Fibroblast of lung (primary cell): ENCODE measurements at regions not wholly inside any gene's neighbourhood (a gene's known extent, or its start where the extent isn't known, plus 50 kb on each side); places are given as distances from the start of the nearest gene placed in this dataset.

Experiments used
- DNase-seq, 2 donors: peaks; one replicate each; pipeline versions ENCODE4 v3.0.0 to v3.0.0-alpha.2; 2010; ENCODE audit warnings: low read depth in 2 of 2
- H2AFZ ChIP-seq: 2 replicates; pipeline ENCODE4 v1.5.1; 2012; ENCODE audit warnings: low read length, control low read depth, inconsistent platforms
- H3K27ac ChIP-seq: 2 replicates; pipeline ENCODE4 v1.5.1; 2011; ENCODE audit warnings: low read length, control low read depth; ENCODE audit not compliant: insufficient read depth
- H3K27me3 ChIP-seq: 2 replicates; pipeline ENCODE4 v1.5.1; 2011; ENCODE audit warnings: mild to moderate bottlenecking, low read length; ENCODE audit not compliant: control insufficient read depth, insufficient read depth
- H3K36me3 ChIP-seq: 2 replicates; pipeline ENCODE4 v1.5.1; 2011; ENCODE audit warnings: low read length; ENCODE audit not compliant: control insufficient read depth, insufficient read depth
- H3K4me1 ChIP-seq: 2 replicates; pipeline ENCODE4 v1.5.1; 2011; ENCODE audit warnings: low read length; ENCODE audit not compliant: control insufficient read depth, insufficient read depth; ENCODE audit errors: extremely low read depth
- H3K4me2 ChIP-seq: 2 replicates; pipeline ENCODE4 v1.5.1; 2011; ENCODE audit warnings: low read length, control low read depth; ENCODE audit not compliant: insufficient read depth; ENCODE audit errors: extremely low read depth
- H3K4me3 ChIP-seq, 4 experiments: fragments of 200-600 bp in 1 of 4; sonication (generic) in 1 of 4; replicated peaks in 1 of 4; 2 replicates each; pipeline ENCODE4 v1.5.1; 2011 to 2016; ENCODE audit warnings: low read length in 4 of 4, low read depth in 3 of 4, mild to moderate bottlenecking in 3 of 4, control low read depth in 2 of 4, inconsistent platforms in 1 of 4, mixed read lengths in 1 of 4; ENCODE audit not compliant: insufficient read depth in 1 of 4; ENCODE audit errors: control extremely low read depth in 1 of 4
- H3K79me2 ChIP-seq: 2 replicates; pipeline ENCODE4 v1.5.1; 2012; ENCODE audit warnings: mild to moderate bottlenecking, low read length, inconsistent platforms; ENCODE audit not compliant: control insufficient read depth, insufficient read depth
- H3K9ac ChIP-seq: 2 replicates; pipeline ENCODE4 v1.5.1; 2011; ENCODE audit warnings: mild to moderate bottlenecking, low read length, control low read depth; ENCODE audit not compliant: insufficient read depth
- H3K9me3 ChIP-seq: 2 replicates; pipeline ENCODE4 v1.5.1; 2012; ENCODE audit warnings: low read depth, low read length; ENCODE audit not compliant: control insufficient read depth, insufficient read depth
- H4K20me1 ChIP-seq: 2 replicates; pipeline ENCODE4 v1.5.1; 2011; ENCODE audit warnings: low read length; ENCODE audit not compliant: control insufficient read depth, insufficient read depth; ENCODE audit errors: extremely low read depth
- CTCF ChIP-seq, 2 donors: IDR thresholded peaks in 1 of 2; conservative IDR thresholded peaks in 1 of 2; 1 replicate in 1 of 2; 2 replicates in 1 of 2; pipeline ENCODE4 v1.5.1; 2011 to 2012; ENCODE audit warnings: low read length in 2 of 2, control low read depth in 1 of 2, inconsistent platforms in 1 of 2, low read depth in 1 of 2, mild to moderate bottlenecking in 1 of 2
- EZH2 ChIP-seq: IDR thresholded peaks from 2 replicates; pipeline ENCODE4 v1.5.1; 2012; ENCODE audit warnings: low read length, control low read depth, mild to moderate bottlenecking; ENCODE audit errors: missing control alignments

GRCh38 chr13:65307056-65307455 lies 1923.1 kb downstream of the PCDH9 start:
- H3K4me3 ChIP-seq, result no peak overlapping the region
- no peaks in the 10 kb centered on the region for H3K79me2 ChIP-seq
- H3K9me3 ChIP-seq, result no peaks in the 10 kb centered on the region
- no peak overlapping the region for H3K9ac ChIP-seq
- H2AFZ ChIP-seq, result no peak overlapping the region
- no peak overlapping the region for H3K27ac ChIP-seq
- no peak overlapping the region for H3K4me2 ChIP-seq
- TF ChIP-seq EZH2, result no peak
- no peak for TF ChIP-seq CTCF (conservative IDR thresholded peaks at IDR 0.05 in 1 of 2, IDR thresholded peaks at IDR 0.05 in 1 of 2; ENCODE audit: low read depth in 1 of 2, low read length in 2 of 2)
- H3K36me3 ChIP-seq, result no peaks in the 10 kb centered on the region
- H3K27me3 ChIP-seq, result no peaks in the 10 kb centered on the region
- H4K20me1 ChIP-seq, result no peaks in the 10 kb centered on the region
- no peak for DNase-seq
- no peaks in the 10 kb centered on the region for H3K4me1 ChIP-seq

- H4K20me1 ChIP-seq, result no peaks in the 10 kb centered on the region
- H3K9me3 ChIP-seq, result no peaks in the 10 kb centered on the region
- H3K27ac ChIP-seq, result no peak overlapping the region
- no peaks in the 10 kb centered on the region for H3K79me2 ChIP-seq
- no peaks in the 10 kb centered on the region for H3K36me3 ChIP-seq
- TF ChIP-seq CTCF (conservative IDR thresholded peaks at IDR 0.05 in 1 of 2, IDR thresholded peaks at IDR 0.05 in 1 of 2; ENCODE audit: low read depth in 1 of 2, low read length in 2 of 2) (no peak), EZH2 (no peak)
- no peaks in the 10 kb centered on the region for H3K27me3 ChIP-seq
- no peak overlapping the region for H2AFZ ChIP-seq
- no peak overlapping the region for H3K9ac ChIP-seq
- H3K4me2 ChIP-seq, result no peak overlapping the region
- no peak for DNase-seq
- no peak overlapping the region for H3K4me3 ChIP-seq
- no peaks in the 10 kb centered on the region for H3K4me1 ChIP-seq
Observed at GRCh38 chr13:65302691-65303090, 1927.4 kb downstream of the PCDH9 start.

- Histone ChIP-seq H3K4me1 (no peaks in the 10 kb centered on the region), H3K27ac (no peak overlapping the region), H3K27me3 (no peaks in the 10 kb centered on the region), H2AFZ (no peak overlapping the region), H3K79me2 (no peaks in the 10 kb centered on the region), H3K9ac (no peak overlapping the region), H4K20me1 (no peaks in the 10 kb centered on the region), H3K9me3 (no peaks in the 10 kb centered on the region), H3K4me3 (no peak overlapping the region), H3K36me3 (no peaks in the 10 kb centered on the region), H3K4me2 (no peak overlapping the region)
- DNase-seq, result no peak
- no peak for TF ChIP-seq CTCF (conservative IDR thresholded peaks at IDR 0.05 in 1 of 2, IDR thresholded peaks at IDR 0.05 in 1 of 2; ENCODE audit: low read depth in 1 of 2, low read length in 2 of 2)
- no peak for TF ChIP-seq EZH2
Observed at GRCh38 chr13:65301506-65301905, 1928.6 kb downstream of the PCDH9 start.
